Gastrocnemius medialis (tissue), 4 donors: ENCODE measurements at regions not wholly inside any gene's neighbourhood (a gene's known extent, or its start where the extent isn't known, plus 50 kb on each side); places are given as distances from the start of the nearest gene placed in this dataset.

ENCODE experiments used
- CTCF ChIP-seq, 5 experiments: fragments of 450-650 bp in 3 of 5; fragments of 200-600 bp in 2 of 5; sonication (generic) in 2 of 5; IDR thresholded peaks in 4 of 5; conservative IDR thresholded peaks in 1 of 5; 1 replicate in 4 of 5; 2 replicates in 1 of 5; pipeline ENCODE4 v1.5.1; 2016 to 2019; ENCODE audit warnings: antibody characterized with exemption in 5 of 5, mild to moderate bottlenecking in 3 of 5, moderate library complexity in 3 of 5
- POLR2A ChIP-seq, 2 donors: fragments of 450-650 bp; IDR thresholded peaks; one replicate each; pipeline ENCODE4 v1.6.1; 2017; ENCODE audit warnings: antibody characterized with exemption in 2 of 2, mild to moderate bottlenecking in 2 of 2, moderate library complexity in 2 of 2

DNA sequence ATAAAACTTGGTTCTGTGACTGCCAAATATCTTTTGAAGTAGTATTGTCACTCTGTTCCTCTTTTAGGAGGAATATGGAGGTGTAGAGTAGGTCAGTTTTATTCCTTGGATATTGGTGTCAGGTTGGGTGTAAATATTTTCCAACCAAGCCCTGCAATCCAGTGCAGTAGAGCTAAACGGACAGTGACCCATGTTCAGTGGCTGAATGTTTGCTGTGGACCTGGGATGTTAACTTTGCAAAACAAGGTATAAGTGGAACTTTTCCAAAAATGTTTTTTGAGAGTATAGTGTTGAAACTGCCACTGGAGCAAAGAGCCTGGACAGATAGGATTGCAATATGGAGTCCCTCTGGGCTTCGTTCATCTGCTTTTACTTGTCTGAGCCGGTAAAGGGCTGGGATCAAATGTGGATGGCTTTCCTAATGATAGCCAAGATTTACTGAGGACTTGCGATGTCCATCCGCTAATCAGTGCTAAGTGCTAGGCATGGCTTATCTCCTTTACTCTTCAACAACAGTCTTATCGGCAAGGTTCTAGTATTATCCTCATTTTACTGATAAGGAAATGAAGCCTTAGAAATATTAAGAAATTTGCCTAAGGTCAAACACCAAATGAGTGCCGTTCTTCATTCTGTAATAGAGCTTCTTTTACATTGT lies 69.0 kb upstream of the BACH2 start:
- TF ChIP-seq CTCF (IDR thresholded peaks at IDR 0.05 in 4 of 5, conservative IDR thresholded peaks at IDR 0.05 in 1 of 5): no peak
- no peak for TF ChIP-seq POLR2A (IDR thresholded peaks at IDR 0.05)
